ENCODE measurements at regions not wholly inside any gene's neighbourhood (a gene's known extent, or its start where the extent isn't known, plus 50 kb on each side); places are given as distances from the start of the nearest gene placed in this dataset.

DNA sequence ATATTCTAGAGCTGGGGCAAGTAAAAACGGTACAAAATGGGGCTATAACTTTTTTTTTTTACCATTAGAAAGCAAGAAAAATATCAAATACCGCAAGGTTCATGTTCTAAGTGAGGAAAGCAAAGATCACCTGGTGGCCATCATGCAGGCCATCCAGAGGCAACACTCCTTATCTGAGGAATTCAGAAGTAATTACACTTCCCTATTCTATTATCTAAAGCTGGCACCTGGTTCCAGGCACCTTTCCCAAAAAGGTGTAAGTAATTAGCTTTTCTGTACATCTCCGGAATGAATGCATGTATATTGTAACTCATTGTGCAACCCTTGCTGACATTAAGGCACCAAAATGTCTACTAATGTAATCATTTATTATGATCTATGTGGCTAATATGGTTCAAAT lies 152.5 kb upstream of the GYPC start:
- no peak for DNase-seq
- no peak overlapping the region for H3K27ac ChIP-seq (ENCODE audit: low read depth in 1 of 2, low read length in 2 of 2)
- WGBS (ENCODE audit: insufficient coverage): no CpG with 5 or more reads among the region's 3 CpGs
- peaks cover 0 to 1% (median 0%) of the 10 kb centered on the region in 3 donors for H3K27me3 Mint-ChIP-seq (ENCODE audit: low read depth in 3 of 3)
- intact Hi-C loops (cut with micrococcal nuclease): no loop called here
- no peak overlapping the region for H3K4me3 ChIP-seq (replicated peaks in 1 of 3; ENCODE audit: low read depth in 2 of 3, low read length in 3 of 3)
- H3K27ac Mint-ChIP-seq: no peak overlapping the region
- peaks cover 0 to 5% (median 0%) of the 10 kb centered on the region in 7 donors for H3K9me3 Mint-ChIP-seq
- no peaks in the 10 kb centered on the region for H3K4me1 ChIP-seq (ENCODE audit: control insufficient read depth in 1 of 2, insufficient read depth in 2 of 2, low read length in 2 of 2)
- no peaks in the 10 kb centered on the region for H3K9me3 ChIP-seq (replicated peaks in 1 of 2; ENCODE audit: control insufficient read depth in 1 of 2, insufficient read depth in 1 of 2, low read length in 2 of 2)
- H3K9ac ChIP-seq (ENCODE audit: insufficient read depth, low read length, poor library complexity, severe bottlenecking): no peak overlapping the region
- TF ChIP-seq, protein P1, sequence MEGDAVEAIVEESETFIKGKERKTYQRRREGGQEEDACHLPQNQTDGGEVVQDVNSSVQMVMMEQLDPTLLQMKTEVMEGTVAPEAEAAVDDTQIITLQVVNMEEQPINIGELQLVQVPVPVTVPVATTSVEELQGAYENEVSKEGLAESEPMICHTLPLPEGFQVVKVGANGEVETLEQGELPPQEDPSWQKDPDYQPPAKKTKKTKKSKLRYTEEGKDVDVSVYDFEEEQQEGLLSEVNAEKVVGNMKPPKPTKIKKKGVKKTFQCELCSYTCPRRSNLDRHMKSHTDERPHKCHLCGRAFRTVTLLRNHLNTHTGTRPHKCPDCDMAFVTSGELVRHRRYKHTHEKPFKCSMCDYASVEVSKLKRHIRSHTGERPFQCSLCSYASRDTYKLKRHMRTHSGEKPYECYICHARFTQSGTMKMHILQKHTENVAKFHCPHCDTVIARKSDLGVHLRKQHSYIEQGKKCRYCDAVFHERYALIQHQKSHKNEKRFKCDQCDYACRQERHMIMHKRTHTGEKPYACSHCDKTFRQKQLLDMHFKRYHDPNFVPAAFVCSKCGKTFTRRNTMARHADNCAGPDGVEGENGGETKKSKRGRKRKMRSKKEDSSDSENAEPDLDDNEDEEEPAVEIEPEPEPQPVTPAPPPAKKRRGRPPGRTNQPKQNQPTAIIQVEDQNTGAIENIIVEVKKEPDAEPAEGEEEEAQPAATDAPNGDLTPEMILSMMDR (IDR thresholded peaks at IDR 0.05): no peak
- H3K4me1 Mint-ChIP-seq: no peaks in the 10 kb centered on the region
- H3K79me2 ChIP-seq (ENCODE audit: insufficient read depth, low read length): no peaks in the 10 kb centered on the region
- H3K27me3 ChIP-seq (ENCODE audit: control insufficient read depth in 2 of 2, insufficient read depth in 2 of 2, low read length in 2 of 2): no peaks in the 10 kb centered on the region
- no peak overlapping the region for H2AFZ ChIP-seq (ENCODE audit: insufficient read depth, low read depth, low read length, poor library complexity, severe bottlenecking)
- no peaks in the 10 kb centered on the region for H4K20me1 ChIP-seq (ENCODE audit: insufficient read depth, low read length)
- H3K36me3 Mint-ChIP-seq: no peaks in the 10 kb centered on the region
- H3K4me3 Mint-ChIP-seq: no peak overlapping the region
- H3K36me3 ChIP-seq (replicated peaks in 1 of 2; ENCODE audit: control insufficient read depth in 1 of 2, insufficient read depth in 2 of 2, low read length in 2 of 2): no peaks in the 10 kb centered on the region
- no peak overlapping the region for H3K4me2 ChIP-seq (replicated peaks; ENCODE audit: extremely low read depth, low read length, poor library complexity, severe bottlenecking)

DNA sequence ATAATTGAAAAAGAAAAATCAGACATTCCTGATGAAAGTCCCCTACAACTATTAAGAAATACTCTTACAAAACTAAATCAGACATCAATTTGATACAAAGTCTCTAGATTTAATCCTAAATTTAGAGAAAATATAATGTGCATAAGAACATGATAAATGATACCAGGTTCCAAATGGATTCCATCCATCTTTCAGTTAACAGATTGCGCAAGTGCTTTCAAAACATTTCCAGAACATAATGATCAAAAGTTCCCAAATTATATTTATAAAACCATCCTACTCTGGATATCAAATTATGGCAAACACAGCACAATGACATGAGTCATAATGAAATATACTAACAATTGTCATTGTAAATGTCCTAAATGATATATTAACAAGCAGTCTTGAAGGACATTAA lies 151.0 kb upstream of the GYPC start:
- no CpG with 5 or more reads among the region's 1 CpG for WGBS (ENCODE audit: insufficient coverage)
- intact Hi-C loops (cut with micrococcal nuclease): no loop called here
- no peak overlapping the region for H3K27ac ChIP-seq (ENCODE audit: low read depth in 1 of 2, low read length in 2 of 2)

More for the DNA sequence above, 151.0 kb upstream of the GYPC start:
- no peaks in the 10 kb centered on the region for H3K79me2 ChIP-seq (ENCODE audit: insufficient read depth, low read length)
- no peak overlapping the region for H2AFZ ChIP-seq (ENCODE audit: insufficient read depth, low read depth, low read length, poor library complexity, severe bottlenecking)
- peaks cover 0 to 2% (median 0%) of the 10 kb centered on the region in 3 donors for H3K27me3 Mint-ChIP-seq (ENCODE audit: low read depth in 3 of 3)
- H3K27ac Mint-ChIP-seq: no peak overlapping the region
- H3K4me1 ChIP-seq (ENCODE audit: control insufficient read depth in 1 of 2, insufficient read depth in 2 of 2, low read length in 2 of 2): no peaks in the 10 kb centered on the region
- no peak overlapping the region for H3K4me2 ChIP-seq (replicated peaks; ENCODE audit: extremely low read depth, low read length, poor library complexity, severe bottlenecking)
- no peaks in the 10 kb centered on the region for H3K27me3 ChIP-seq (ENCODE audit: control insufficient read depth in 2 of 2, insufficient read depth in 2 of 2, low read length in 2 of 2)
- no peaks in the 10 kb centered on the region for H3K4me1 Mint-ChIP-seq
- no peak for DNase-seq
- TF ChIP-seq, protein P1 (IDR thresholded peaks at IDR 0.05): no peak
- no peaks in the 10 kb centered on the region for H3K36me3 ChIP-seq (replicated peaks in 1 of 2; ENCODE audit: control insufficient read depth in 1 of 2, insufficient read depth in 2 of 2, low read length in 2 of 2)
- no peaks in the 10 kb centered on the region for H4K20me1 ChIP-seq (ENCODE audit: insufficient read depth, low read length)
- peaks cover 0 to 6% (median 0%) of the 10 kb centered on the region in 7 donors for H3K9me3 Mint-ChIP-seq
- H3K4me3 ChIP-seq (replicated peaks in 1 of 3; ENCODE audit: low read depth in 2 of 3, low read length in 3 of 3): no peak overlapping the region
- no peaks in the 10 kb centered on the region for H3K9me3 ChIP-seq (replicated peaks in 1 of 2; ENCODE audit: control insufficient read depth in 1 of 2, insufficient read depth in 1 of 2, low read length in 2 of 2)
- no peak overlapping the region for H3K4me3 Mint-ChIP-seq
- no peaks in the 10 kb centered on the region for H3K36me3 Mint-ChIP-seq
- H3K9ac ChIP-seq (ENCODE audit: insufficient read depth, low read length, poor library complexity, severe bottlenecking): no peak overlapping the region
